Stimulated activated CD8-positive, alpha-beta memory T cell treated with anti-CD3 and anti-CD28 coated beads, Interleukin-12 subunit alpha, Interleukin-12 subunit beta, amount 100 ng/mL, for 24 hours (primary cell): ENCODE measurements at regions not wholly inside any gene's neighbourhood (a gene's known extent, or its start where the extent isn't known, plus 50 kb on each side); places are given as distances from the start of the nearest gene placed in this dataset.
"Not testable (repeated sequence)": the region's sequence is repeated elsewhere in the genome, so short reads cannot be mapped to it uniquely, and the experiment has no call there.

ENCODE experiments used
- DNase-seq: peaks from one replicate; pipeline ENCODE4 v3.0.0-alpha.2; 2020; ENCODE audit errors: extremely low read depth

DNA sequence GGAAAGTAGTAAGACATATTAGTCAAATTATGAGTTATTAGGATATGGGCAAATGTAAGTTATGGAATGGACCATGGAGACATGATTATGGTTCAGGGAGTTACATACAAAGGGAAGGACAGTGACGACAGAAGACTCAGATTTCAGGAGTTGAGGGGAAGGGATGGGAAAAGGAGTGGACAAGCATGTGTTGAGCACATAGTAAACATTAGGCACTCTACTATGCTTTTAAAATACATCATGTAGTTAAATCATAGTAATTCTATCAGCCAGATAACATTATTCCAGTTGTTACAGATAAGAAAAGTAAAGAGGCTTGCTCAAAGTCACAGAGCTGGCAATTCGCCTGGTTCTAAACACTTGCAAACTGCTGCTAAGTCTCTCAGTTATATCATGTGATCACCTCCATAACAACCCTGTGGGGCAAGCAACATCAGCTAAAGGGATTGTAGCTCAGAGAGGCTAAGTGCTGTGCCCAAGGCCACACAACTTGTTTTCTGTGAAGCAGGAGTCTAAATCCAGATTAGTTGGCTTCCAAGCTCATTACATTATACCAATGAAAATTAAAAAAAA lies 115.2 kb upstream of the MDFIC start:
- DNase-seq = no peak

DNA sequence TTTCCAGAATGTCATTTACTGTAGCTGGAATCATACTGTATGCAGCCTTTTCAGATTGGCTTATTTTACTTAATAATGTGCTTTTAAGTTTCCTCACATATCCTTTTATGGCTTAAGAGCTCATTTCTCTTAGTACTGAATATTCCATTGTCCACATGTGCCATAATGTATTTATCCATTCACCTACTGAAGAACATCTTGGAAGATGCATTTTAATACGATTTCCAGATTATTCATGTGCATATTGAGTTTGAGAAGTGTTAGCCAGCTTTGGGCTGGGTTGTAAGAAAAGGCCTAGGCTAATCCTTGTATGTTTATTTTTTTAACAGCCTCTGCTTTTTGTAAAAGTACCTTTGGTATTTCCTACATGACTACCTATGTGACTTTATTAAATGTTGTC lies 109.3 kb upstream of the MDFIC start:
- DNase-seq = no peak

DNA sequence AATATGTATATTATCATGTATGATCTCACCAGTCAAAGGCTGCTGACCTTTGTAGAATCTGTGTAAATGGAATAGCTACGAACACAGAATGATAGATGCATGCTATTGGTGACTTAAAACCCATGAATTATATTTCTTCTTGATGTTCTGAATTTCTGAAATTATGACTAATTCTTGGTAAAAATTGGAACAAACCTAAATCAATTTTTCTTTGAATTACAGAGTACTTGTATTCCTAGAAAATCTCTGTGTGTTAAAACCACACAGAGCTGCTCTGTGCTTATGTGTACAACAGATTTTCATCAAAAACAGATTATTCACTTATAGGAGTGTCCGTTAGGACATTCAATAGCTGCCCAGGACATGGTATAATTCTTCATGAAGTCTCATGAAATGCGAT lies 108.3 kb upstream of the MDFIC start:
- DNase-seq = no peak

DNA sequence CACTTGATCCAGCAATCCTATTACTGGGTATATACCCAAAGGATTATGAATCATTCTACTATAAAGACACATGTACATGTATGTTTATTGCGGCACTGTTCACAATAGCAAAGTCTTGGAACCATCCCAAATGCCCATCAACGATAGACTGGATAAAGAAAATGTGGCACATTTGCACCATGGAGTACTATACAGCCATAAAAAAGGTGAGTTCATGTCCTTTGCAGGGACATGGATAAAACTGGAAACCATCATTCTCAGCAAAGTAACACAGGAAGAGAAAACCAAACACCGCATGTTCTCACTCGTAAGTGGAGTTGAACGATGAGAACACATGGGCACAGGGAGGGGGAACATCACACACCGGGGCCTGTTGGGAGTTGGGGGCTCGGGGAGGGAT lies 104.9 kb upstream of the MDFIC start:
- not testable (repeated sequence) for DNase-seq

DNA sequence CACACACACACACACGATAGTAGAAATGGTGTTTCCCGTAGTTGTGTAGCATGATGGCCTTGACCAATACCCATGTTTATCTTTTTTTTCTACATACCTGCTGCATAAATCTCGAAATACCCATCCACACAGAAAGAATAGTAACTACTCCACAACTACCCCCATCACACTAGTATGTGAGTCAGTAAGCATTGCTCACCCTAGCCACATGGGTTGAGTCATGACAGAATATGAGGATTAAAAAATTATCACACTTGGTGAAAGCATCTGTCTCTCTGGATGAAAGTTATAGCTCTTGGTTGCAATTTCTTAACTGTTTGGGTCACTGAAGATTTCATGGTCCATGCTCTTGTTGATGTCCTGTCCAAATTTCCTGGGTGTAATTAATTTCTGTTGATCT lies 103.4 kb upstream of the MDFIC start:
- DNase-seq = no peak

DNA sequence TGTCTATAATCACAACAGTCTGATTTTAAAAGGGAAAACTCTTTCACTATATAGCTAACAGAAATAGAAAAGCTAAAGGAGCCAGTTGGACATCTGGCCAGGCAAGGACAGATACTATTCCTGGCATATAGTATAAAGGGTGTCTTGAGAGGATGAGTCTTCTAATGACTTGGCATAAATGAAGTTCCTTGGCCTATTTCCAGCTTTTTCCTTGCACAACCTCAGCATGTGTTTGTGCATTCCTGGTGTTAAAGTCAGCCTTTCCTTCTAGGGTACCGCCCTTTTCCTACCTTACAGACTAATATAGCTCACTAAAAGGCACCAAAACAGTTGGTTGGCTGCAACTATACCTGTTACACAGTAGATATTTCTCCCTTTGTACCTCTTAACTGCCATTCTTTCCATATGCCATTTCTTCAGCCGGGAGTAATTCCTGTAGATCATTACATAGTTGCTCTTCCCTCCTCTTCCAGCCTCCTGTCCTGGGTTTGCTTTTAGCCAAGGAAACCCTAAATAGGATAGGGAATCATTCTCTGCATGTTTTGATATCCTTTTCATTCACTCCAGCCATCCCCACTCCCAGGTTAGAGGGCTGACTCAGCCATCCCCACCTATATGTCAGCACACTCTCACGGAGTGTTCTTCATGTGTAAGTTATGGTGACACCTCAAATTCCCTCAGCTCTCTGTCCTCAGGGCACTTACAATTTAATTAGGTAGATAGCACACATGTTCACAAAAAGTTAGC lies 102.1 kb upstream of the MDFIC start:
- DNase-seq = no peak

DNA sequence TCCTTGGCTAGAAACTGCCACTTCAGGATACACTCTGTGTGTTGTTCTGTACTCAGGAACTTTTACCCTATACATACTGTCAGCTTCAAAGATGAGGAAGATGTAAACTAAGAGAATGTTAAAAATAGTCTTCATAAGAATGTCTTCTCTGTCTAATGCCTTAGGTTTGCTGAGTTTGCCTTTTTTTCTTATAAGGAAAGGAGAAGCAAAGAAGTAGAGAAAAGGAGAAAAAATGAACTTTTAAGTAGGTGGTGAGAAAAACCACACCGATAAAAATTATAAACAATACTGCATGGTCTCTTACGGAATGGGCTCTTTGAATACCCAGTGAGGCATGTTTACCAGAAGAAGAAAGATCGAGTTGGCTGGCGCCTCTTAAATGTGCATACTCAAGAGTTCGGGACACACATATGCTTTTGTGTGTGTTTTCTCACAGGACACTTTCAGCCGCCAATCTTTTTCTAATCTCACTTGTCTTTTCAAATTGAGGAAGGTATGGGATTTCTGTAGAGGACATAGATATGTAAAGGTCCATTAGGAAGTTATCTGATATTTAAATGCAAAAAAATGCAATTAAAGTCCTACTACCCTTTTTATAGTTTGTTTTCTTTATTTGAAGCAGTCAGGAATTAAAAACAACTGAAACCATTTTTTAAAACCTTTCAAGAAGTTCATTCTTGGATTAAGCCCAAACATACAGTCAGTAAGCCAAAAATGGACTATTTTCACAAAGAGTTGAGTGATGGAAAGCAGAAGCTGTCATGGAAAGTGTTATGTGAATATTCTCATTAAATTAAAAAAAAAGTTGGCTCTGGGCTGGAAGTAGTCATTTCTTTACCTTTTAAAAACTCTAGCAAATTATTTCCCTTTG lies 100.6 kb upstream of the MDFIC start:
- DNase-seq = no peak

DNA sequence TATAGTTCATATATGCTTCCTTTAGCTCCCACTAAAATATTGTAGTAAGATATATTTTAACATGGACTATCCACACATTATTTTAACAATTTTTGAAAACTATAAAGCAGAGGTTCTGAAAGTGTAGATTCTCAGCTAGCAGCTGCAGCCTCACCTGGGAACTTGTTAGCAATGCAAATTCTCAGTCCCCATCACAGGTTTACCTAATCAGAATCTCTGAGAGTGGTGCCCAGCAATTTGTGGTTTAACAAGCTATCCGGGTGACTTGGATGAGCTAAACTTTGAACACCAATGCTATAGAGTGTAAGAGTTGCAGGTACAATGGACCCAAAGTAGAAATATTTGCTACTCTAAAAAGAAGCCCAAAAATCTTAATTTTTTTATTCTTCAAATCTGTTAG lies 99.8 kb upstream of the MDFIC start:
- DNase-seq = no peak

DNA sequence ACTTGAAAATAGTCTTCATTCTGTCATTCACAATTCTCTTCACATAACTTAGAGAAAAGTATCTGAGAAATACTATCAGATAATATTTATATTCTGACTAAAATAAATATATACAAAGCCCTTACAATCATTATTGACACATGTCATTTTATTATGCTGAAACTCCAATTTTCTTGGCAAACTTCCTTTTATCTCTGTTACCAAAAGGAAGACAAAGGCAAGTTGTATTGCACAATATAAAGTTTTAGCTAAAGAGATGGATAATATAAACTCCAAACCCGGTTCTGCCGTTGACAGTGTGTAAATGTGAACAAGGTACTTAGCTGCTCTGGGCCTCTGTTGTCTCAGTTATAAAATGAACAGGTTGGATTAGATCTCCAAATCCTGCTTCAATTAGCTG lies 99.0 kb upstream of the MDFIC start:
- no peak for DNase-seq

DNA sequence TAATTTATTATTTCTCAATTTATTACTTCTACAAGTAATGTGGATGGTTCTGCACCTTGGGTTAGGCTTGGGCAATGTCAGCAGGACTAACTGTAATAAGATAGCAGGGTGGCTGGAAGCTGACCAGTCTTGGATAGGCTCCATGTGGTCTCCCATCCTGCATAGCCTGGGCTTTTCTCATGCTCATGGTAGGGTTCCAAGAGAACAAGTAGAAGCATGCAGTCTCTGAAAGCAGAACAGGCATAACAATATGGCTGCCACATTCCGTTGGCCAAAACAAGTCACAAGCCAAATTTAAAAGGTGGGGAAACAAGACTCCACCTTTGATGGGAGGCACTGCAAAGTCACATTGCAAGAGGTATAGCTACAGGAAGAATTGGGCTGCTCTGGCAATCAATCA lies 98.6 kb upstream of the MDFIC start:
- DNase-seq = no peak

DNA sequence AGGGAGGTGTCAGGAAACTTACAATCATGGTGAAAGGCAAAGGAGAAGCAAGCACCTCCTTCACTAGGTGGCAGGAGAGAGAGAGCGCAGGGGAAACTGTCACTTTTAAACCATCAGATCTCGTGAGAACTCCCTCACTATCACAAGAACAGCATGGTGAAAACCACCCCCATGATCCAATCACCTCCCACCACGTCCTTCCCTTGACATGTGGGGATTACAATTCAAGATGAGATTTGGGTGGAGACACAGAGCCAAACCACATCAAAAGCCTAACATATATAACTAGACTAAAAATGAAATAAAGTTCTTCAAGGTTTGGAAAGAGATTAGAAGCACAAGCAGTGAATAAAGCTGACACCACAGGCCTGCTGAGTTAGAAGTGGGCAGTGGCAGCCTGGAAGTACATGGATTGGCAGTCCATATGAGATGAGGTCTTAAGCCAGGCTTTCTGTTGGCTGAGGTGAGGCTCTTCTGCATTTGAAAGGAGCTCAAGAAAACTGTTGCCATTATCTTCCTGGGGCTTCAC lies 96.4 kb upstream of the MDFIC start:
- DNase-seq = peak; percentile 17

DNA sequence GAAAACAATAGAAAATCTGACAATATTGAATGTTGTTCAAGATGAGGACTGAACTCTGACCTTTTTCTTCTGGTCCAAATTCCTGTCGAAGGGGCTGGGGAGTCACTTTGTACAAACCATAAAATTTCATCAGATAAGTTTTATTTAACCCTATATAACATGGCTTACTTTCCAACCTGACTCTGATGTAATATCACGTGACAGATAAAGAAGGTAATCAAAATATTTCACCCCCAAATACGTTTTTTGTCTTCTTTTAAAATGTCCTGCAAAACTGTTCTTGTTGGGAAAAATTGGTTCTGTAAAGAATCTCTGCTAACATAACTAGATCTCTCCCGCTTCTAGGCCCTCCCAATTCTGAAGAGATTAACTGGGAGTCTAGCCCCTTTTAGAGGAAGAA lies 90.9 kb upstream of the MDFIC start:
- no peak for DNase-seq

DNA sequence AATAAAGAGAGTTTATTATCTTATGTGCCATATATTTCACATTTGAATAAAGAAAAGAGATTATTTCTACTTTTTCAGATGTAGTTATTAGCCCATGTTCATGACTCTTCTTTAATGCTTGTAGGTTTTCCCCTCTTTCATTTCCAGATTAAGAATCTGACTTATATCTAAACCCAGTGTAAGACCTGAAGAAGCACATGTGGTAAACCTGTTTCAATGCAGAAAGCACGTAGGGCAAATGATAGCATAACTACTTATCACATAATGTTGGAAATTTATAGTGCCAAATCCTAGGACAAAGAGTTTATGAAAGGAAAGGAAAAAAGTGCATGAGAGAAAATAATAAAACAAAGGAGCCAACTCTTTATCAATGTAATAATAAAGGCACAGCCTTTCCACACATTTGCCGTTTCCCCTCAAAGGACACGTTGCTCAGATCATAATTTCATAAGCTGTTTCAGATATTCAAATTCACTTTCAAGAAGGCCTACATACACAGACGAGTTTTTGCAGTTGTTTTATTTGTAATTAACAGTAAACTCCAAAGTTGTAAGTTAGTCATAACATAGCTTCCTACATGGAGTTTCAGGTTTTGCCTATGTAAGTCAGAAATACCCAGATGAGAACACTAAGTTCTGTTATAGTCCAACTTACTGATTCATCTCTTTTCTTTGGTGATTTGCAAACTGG lies 88.8 kb upstream of the MDFIC start:
- no peak for DNase-seq

DNA sequence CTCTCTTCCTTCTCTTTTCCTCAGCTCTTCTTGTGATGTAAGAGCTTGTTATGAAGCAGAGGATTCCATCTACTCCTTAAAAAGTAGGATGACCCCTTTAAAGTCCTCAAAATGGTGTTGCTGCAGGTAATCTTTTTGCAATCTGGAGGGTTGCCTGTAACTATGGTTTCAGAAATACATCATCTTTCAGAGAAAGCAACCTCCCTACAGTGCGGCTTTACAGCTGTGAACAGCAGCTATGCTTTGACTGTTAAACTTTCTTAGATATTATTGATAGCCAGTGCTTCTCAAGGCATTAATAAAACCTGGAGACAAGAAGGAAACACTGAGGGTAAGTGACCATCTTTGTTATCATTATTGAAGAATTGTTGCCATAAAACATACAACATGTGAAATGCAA lies 86.6 kb upstream of the MDFIC start:
- DNase-seq = no peak

DNA sequence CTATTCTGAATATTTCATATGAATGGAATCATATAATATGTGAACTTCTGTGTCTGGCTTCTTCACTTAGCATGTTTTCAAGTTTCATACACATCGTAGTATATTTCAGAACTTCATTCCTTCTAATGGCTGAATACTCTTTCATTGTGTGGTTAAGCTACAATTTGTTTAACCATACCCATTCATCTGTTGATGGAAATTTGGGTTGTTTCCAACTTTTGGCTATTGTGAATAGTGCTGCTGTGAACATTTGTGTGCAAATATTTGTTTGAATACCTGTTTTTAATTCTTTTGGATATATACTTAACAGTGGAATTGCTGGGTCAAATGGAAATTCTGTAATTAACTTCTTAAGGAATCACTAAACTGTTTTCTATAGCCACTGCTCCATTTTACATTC lies 86.0 kb upstream of the MDFIC start:
- DNase-seq = no peak

DNA sequence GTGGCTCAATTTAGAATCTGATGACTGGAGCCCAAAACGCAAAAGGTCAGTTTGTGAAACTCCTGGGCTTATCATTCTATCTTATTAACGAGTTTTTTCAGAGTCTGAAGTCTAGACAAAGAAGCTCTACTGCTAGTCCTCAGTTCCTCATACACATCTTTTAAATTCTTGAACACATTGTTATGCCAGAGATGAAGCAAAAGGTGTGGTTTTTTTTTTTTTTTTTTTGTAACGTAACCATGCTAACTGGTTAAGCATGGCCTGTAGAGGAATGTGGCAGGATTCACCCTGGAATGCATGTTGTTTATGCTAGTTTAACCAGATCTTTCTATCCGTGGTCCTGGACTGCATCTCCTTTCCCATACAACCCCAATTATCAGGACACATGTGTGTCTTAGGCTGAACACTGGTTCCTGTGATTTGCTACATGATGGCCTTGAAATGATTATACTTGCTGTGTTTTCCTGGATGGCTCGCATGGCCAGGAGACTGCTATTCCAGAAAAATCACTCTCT lies 79.3 kb upstream of the MDFIC start:
- DNase-seq = no peak

DNA sequence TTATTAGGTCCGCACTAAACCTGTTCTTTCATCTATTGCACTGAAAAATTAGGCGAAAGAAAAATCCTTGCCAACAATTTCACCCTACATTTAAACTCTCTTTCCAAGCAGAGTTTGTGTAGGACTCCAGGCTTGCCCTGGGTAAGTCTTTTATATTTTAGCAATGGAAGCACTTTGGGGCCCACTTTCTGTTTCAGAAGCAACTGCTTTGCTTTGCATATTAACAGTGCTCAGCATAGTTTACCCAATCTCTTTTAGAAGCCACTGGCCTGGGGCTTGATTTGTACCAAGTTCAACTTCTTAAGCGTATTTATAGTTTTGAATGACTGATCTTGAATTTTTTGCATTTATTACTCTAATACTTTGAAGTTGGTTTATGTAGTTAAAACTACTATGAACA lies 78.8 kb upstream of the MDFIC start:
- DNase-seq = no peak

DNA sequence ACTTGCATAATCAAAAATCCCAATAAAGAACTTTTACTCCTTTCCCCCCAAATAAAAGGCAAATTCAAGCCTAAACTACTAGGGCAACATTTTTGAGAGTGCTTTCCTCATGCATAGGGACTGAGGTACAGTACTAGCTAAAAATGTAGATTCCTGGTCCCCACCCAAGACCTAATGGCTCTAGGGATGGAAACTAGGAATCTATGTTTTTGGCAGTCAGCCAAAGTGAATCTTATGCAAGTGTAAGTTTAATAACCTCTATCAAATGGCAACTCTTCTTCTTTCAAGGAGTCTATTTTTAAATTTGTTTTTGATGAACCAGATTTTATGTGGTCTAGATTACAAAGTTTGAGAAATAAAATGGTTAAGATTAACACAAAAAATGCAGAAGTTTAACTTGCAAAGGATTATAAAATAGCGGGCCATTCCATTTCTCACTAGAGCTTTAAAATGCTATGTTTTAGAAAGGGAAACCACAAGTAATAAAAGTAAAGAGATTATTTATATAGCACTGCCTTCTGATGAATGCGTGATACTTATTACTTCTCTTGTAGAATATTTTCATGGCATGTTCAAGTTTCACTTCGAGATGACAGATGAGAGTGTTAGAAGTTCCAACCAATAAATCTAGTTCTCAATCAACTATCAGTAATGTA lies 70.4 kb upstream of the MDFIC start:
- no peak for DNase-seq

DNA sequence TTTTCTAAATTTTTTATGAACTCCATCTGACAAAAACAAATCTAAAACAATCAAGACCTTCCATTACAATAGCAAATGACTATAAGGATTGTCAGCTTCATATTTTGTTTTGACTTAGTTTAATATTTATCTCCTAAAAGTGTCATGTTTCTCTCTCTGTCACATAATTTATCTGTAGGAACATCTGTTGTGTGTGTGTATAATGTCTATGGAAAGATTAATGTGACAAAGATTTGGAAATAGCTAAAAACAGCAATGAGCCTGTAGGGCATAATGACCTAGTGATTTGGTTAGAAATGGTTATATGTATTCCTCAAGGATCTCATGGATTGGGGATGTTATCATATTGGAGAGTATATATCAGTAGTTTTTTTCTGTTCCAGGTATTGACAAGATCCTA lies 69.6 kb upstream of the MDFIC start:
- DNase-seq = no peak

DNA sequence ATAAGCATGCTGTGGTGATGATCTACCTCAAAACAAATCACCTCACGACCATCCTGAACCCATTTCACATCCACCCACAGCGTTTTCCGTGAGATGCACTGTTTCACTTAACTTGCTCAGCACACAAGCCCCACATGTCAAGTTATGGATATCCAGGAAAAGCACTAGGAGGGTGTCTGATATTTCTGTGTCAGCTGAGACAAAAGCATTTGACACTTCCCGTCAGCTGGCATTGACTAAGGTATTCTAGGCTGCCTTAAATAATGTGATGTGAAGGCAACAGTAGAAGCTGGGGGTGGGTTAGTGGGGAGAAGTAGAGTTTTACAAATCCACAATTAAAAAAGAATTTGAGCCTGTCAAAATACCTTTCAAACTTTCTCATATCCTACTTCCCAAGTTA lies 68.7 kb upstream of the MDFIC start:
- DNase-seq = no peak

DNA sequence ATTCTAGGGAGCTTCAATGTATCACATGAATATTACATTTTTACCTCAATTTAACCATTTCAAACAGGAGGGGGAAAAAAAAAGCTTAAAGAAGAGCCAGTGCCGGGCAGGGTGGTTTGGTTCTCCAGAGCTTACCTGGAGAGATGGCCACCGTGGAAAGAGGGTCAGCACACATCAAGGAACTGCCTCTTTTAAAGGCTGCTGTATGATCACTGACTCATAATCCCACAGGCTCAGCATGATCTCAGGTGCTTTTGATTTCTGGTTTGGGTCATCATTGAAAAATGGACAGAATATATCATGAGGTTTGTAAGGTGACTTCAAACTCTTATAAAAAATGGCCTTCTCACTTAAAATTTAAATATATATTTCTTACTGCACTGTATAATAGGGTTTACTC lies 67.5 kb upstream of the MDFIC start:
- no peak for DNase-seq
